Erythroblast (primary cell): ENCODE measurements at regions not wholly inside any gene's neighbourhood (a gene's known extent, or its start where the extent isn't known, plus 50 kb on each side); places are given as distances from the start of the nearest gene placed in this dataset.

Experiments
- GATA1 ChIP-seq: IDR thresholded peaks from 2 replicates; pipeline ENCODE4 v1.6.1; 2011; ENCODE audit warnings: low read depth, mild to moderate bottlenecking, control low read depth, low read length, moderate library complexity
- POLR2A ChIP-seq: IDR thresholded peaks from 2 replicates; pipeline ENCODE4 v1.6.1; 2011; ENCODE audit warnings: mild to moderate bottlenecking, low read length

DNA sequence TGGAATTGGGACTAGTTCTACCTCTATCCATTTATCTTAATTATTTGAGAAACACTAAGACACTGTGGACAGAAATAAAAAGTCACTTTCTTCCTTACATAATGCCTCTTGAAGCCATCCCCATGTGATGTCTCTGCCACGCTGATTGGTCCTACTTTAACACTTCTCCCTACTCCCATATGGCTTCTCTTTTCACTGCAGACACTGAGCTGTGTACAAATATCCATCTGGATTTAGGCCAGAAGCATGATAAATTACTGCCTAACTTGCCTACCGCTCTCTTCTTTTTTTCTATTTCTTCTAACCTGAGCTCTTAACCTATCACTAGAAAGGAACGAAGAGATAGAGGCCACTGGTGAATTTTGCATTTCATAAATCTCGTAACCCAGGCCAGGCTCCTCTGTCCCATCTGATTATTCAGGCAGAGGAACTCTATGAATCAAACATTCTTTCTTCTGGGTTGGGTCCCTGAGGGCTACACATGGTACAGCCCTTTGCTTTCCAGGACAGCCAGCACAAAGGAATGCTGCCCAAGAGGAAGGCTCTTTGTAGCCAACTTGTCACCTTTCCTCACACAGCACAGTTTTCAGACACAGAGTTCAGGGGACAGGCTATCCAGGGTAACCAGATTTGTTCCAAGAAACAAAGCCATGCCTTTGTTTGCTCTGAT, 878.5 kb upstream of the LRRC4C start:
- TF ChIP-seq POLR2A (no peak), GATA1 (no peak)
